ENCODE measurements at regions not wholly inside any gene's neighbourhood (a gene's known extent, or its start where the extent isn't known, plus 50 kb on each side); places are given as distances from the start of the nearest gene placed in this dataset.
A peak's percentile ranks its signal among the peaks of the same experiment; 100 is the strongest.

DNA sequence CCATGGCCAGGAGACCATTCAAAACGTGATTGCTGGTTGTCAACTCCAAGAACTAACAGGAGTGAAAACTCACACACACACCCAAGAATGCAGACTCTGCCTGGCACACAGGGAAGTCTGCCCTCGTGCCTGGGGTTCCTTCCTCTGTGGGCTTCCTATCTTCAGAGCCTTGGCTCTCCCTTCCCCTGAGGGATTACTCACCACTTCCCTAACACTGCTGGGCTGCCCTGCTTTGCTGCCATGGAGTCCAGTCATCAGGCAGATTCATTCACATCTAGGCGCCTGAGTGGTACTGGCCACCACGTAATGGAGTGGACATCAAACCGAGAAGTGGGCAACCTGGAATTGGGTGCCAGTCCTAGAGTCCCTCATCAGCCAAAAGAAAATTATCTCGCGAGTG is 76.4 kb upstream of the PRSS3 start:
- Histone ChIP-seq H3K4me3 (no peak overlapping the region), H3K27ac (no peak overlapping the region), H3K27me3 (no peaks in the 10 kb centered on the region), H3K36me3 (no peaks in the 10 kb centered on the region), H3K4me1 (no peaks in the 10 kb centered on the region), H3K9me3 (no peaks in the 10 kb centered on the region)
- no peak for TF ChIP-seq POLR2A (IDR thresholded peaks at IDR 0.05)
- no peak for TF ChIP-seq POLR2AphosphoS5 (IDR thresholded peaks at IDR 0.05)
- TF ChIP-seq, protein P1, sequence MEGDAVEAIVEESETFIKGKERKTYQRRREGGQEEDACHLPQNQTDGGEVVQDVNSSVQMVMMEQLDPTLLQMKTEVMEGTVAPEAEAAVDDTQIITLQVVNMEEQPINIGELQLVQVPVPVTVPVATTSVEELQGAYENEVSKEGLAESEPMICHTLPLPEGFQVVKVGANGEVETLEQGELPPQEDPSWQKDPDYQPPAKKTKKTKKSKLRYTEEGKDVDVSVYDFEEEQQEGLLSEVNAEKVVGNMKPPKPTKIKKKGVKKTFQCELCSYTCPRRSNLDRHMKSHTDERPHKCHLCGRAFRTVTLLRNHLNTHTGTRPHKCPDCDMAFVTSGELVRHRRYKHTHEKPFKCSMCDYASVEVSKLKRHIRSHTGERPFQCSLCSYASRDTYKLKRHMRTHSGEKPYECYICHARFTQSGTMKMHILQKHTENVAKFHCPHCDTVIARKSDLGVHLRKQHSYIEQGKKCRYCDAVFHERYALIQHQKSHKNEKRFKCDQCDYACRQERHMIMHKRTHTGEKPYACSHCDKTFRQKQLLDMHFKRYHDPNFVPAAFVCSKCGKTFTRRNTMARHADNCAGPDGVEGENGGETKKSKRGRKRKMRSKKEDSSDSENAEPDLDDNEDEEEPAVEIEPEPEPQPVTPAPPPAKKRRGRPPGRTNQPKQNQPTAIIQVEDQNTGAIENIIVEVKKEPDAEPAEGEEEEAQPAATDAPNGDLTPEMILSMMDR (IDR thresholded peaks at IDR 0.05) = no peak
- intact Hi-C loops (cut with DNase I; ENCODE audit: low total_unique reads) = no loop called here
- no peak for DNase-seq (ENCODE audit: low spot score in 2 of 2)

DNA sequence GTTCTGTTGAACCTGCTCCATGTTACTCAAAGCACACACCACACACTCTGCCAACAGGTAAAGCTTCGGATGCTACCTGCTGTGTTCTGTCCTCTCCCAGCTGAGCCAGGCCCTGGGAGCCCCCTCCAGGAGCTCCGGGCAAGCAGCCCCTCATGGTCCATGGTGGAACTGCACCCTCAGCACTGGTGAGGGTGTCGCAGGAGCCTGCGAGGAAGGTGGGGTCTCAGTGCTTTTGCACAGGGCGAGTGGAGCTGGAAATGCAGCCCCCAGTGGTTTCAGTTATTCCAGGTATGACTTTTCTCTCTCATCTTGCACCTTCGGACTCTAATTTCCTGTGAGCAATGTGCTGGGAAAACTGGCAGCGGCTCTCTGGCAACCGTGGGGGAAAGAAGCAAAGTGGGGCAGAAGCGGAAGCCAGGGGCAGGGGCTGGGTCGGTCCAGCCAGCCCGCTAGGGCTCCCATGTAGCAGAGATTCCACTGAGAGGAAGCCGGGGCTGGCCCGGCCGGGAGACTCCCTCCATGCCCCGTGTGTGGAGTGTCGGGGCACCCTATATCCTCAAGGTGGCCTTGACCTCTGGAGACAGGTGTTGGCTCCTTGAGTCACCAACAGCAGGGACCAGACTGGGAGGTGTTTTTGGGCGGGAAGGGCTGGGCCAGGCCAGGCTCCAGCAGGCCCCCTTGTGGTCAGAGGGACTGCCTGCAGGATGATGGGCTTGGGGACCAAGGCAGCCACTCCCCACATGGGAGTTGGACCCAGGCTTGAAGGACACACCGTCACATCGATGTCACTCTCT is 75.6 kb upstream of the PRSS3 start:
- intact Hi-C loops (cut with DNase I; ENCODE audit: low total_unique reads) = no loop called here
- DNase-seq (ENCODE audit: low spot score in 2 of 2) = no peak

DNA sequence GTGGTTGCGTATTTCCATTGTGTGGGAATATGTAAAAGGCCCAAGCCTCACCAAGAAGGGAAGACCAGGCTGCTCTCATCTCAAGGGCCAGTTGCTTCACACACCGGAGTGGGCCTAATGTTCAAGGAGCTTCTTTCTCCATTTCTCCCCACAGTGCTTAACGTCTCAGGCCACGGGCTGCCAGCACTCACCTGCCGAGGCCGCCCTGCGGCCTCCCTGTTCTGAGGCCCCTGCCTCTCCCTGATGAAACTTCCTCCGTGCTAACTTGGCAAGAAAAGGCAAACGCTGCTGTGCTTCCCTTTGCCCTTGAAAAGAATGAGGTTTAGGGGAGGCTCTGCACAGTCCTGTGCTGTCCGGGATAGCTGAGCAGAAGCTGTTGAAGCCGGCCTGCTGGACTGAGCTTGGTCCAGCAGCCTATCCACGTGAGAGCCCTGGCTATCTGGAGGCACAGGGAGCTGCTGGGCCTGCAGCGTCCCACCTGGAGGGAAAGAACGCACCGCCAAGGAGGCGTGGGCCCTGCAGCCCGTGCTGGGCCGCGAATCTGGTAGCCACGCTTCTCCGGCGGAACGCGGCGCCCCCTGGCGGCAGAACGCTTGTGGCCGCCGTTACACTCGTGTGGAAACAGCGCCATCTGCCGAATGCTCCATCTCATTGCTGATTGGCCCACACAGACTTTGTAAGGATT is 73.5 kb upstream of the PRSS3 start:
- Histone ChIP-seq H3K4me3 (peak overlapping the region in 1 of 3 donors; percentile 41), H3K4me1 (no peaks in the 10 kb centered on the region), H3K27ac (no peak overlapping the region), H3K9me3 (no peaks in the 10 kb centered on the region), H3K36me3 (no peaks in the 10 kb centered on the region), H3K27me3 (no peaks in the 10 kb centered on the region)
- TF ChIP-seq POLR2AphosphoS5 (IDR thresholded peaks at IDR 0.05) (peak; percentile 27 to 66 (median 29)), POLR2A (IDR thresholded peaks at IDR 0.05) (no peak)
- TF ChIP-seq, protein P1 (IDR thresholded peaks at IDR 0.05) = peak; percentile 97 to 100 (median 99)
- peak; percentile 54 to 85 for DNase-seq (ENCODE audit: low spot score in 2 of 2)
- intact Hi-C loops (cut with DNase I; ENCODE audit: low total_unique reads) = no loop called here

More for the DNA sequence above, 75.6 kb upstream of the PRSS3 start:
- Histone ChIP-seq H3K4me1 (no peaks in the 10 kb centered on the region), H3K4me3 (no peak overlapping the region), H3K36me3 (no peaks in the 10 kb centered on the region), H3K9me3 (no peaks in the 10 kb centered on the region), H3K27ac (no peak overlapping the region), H3K27me3 (no peaks in the 10 kb centered on the region)
- TF ChIP-seq, protein P1 (IDR thresholded peaks at IDR 0.05) = no peak
- no peak for TF ChIP-seq POLR2AphosphoS5 (IDR thresholded peaks at IDR 0.05)

DNA sequence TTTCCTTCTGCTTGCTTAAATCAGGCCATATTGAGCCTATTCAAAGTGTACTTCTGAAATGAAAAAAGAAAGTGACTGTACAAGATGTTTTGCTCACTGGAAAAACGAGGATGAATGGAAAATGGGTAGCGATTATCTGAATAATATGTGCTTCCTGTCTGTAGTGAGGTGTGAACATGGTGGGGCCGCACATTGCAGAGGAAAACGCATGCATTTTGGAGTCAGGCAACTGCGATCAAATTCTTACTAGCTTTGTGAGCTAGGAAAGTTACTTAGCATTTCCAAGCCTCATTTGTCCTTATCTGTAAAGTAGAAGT is 73.0 kb upstream of the PRSS3 start:
- no peak overlapping the region for H3K4me3 ChIP-seq
- no peaks in the 10 kb centered on the region for H3K9me3 ChIP-seq
- intact Hi-C loops (cut with DNase I; ENCODE audit: low total_unique reads) = no loop called here
- no peak overlapping the region for H3K27ac ChIP-seq
- H3K27me3 ChIP-seq = no peaks in the 10 kb centered on the region
- no peaks in the 10 kb centered on the region for H3K4me1 ChIP-seq
- no peak for DNase-seq (ENCODE audit: low spot score in 2 of 2)
- H3K36me3 ChIP-seq = no peaks in the 10 kb centered on the region
- TF ChIP-seq, protein P1 (IDR thresholded peaks at IDR 0.05) = peak in 1 of 3 donors; percentile 18
- TF ChIP-seq POLR2A (IDR thresholded peaks at IDR 0.05) = no peak

DNA sequence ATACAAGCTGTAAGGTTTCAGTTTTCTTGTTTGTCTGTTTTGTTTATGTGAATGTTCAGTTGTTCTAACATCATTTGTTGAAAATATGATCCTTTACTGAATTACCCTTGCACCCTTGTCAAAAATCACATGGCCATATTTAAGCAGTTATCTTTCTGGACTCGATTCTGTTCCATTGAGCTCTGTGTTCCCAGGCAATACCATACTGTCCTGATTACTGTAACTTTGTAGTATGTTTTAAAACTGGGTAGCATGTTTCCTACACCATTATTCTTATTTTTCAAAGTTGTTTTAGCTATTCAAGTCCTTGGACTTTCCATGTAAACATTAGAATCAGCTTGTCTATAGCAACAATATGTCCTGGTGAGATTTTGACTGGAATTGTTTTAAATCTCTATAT is 66.7 kb upstream of the PRSS3 start:
- H3K4me3 ChIP-seq = no peak overlapping the region
- intact Hi-C loops (cut with DNase I; ENCODE audit: low total_unique reads) = no loop called here
- TF ChIP-seq POLR2AphosphoS5 (IDR thresholded peaks at IDR 0.05) = no peak
- no peak for TF ChIP-seq POLR2A (IDR thresholded peaks at IDR 0.05)
- TF ChIP-seq, protein P1 (IDR thresholded peaks at IDR 0.05) = no peak

More for the DNA sequence above, 66.7 kb upstream of the PRSS3 start:
- Histone ChIP-seq H3K4me1 (no peaks in the 10 kb centered on the region), H3K36me3 (no peaks in the 10 kb centered on the region), H3K27ac (no peak overlapping the region), H3K27me3 (no peaks in the 10 kb centered on the region), H3K9me3 (no peaks in the 10 kb centered on the region)
- DNase-seq (ENCODE audit: low spot score in 2 of 2) = no peak
